ENCODE measurements at regions not wholly inside any gene's neighbourhood (a gene's known extent, or its start where the extent isn't known, plus 50 kb on each side); places are given as distances from the start of the nearest gene placed in this dataset.

DNA sequence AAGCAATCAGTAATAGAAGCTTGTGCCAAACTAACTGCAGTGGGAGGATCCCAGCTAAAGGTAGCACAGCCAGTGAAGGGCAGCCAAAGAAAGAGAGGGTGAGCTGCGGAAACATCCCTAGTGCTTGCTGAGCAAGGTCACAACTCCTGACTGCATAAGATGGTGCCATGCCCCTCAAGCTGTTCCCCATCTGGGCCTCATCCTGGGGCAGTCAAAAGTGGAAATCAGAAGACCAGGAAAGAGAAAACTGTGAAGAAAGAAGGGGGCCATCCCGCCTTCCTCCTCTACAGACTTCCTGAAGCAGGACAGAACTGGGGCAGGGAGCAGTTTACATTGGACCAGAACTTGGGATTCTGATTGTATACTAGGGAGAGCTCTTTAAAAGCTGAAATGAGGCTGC is 159.2 kb downstream of the TNFSF13B start:
- no peak overlapping the region for H3K4me3 ChIP-seq (ENCODE audit: low read length)
- H3K27me3 ChIP-seq (ENCODE audit: low read depth, low read length) = 0 out of 2 replicates have a peak, but pooled peaks cover 5% of the 10 kb centered on the region
- H4K20me1 ChIP-seq (ENCODE audit: insufficient read depth, low read length) = no peaks in the 10 kb centered on the region
- H3K36me3 ChIP-seq (replicated peaks; ENCODE audit: low read depth, low read length) = no peaks in the 10 kb centered on the region
- H3K27ac ChIP-seq (ENCODE audit: low read length) = no peak overlapping the region
- H2AFZ ChIP-seq (ENCODE audit: low read depth, low read length) = no peak overlapping the region
- H3K9ac ChIP-seq (ENCODE audit: low read length) = no peak overlapping the region
- no peaks in the 10 kb centered on the region for H3K79me2 ChIP-seq (ENCODE audit: low read length)
- no peak overlapping the region for H3K4me2 ChIP-seq (ENCODE audit: low read length)
- no peaks in the 10 kb centered on the region for H3K9me3 ChIP-seq (ENCODE audit: insufficient read depth, low read length)
- TF ChIP-seq EZH2phosphoT487 (IDR thresholded peaks at IDR 0.05; ENCODE audit: low read depth) = no peak
- TF ChIP-seq, protein P1, sequence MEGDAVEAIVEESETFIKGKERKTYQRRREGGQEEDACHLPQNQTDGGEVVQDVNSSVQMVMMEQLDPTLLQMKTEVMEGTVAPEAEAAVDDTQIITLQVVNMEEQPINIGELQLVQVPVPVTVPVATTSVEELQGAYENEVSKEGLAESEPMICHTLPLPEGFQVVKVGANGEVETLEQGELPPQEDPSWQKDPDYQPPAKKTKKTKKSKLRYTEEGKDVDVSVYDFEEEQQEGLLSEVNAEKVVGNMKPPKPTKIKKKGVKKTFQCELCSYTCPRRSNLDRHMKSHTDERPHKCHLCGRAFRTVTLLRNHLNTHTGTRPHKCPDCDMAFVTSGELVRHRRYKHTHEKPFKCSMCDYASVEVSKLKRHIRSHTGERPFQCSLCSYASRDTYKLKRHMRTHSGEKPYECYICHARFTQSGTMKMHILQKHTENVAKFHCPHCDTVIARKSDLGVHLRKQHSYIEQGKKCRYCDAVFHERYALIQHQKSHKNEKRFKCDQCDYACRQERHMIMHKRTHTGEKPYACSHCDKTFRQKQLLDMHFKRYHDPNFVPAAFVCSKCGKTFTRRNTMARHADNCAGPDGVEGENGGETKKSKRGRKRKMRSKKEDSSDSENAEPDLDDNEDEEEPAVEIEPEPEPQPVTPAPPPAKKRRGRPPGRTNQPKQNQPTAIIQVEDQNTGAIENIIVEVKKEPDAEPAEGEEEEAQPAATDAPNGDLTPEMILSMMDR (IDR thresholded peaks at IDR 0.05; ENCODE audit: low read depth, low read length) = no peak
- peaks cover 3% of the 10 kb centered on the region for H3K4me1 ChIP-seq (ENCODE audit: low read length)

DNA sequence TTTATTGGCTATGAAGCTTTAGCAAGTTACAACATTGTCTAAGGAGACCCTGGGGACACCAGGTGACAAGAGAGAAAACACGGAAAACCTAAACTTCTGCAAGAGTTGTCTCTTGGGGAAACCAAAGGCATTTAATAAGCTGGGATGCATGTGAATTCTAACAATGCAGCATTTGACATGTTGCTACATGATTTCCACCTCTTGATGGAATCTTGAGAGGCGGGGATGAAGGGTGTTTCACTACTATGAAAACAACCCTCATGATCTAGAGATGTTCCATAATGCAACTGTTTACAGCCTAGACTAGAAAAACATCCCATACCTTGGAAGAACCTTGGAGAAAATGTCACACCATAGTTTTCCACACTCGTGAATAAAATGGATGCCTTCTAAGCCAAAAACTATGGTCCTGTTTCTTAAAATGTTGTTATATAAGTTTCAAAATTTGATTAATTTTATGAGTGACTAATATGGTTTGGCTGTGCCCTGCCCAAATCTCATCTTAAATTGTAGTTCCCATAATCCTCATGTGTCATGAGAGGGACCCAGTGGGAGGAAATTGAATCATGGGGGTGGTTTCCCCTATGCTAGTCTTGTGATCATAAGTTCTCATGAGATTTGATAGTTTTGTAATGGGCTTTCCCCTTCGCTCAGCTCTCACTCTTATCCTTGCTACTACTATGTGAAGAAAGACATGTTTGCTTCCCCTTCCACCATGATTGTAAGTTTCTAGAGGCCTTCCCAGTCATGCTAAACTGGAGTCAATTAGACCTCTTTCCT is 164.6 kb downstream of the TNFSF13B start:
- no peaks in the 10 kb centered on the region for H3K9me3 ChIP-seq (ENCODE audit: insufficient read depth, low read length)
- H3K4me1 ChIP-seq (ENCODE audit: low read length) = no peaks in the 10 kb centered on the region
- TF ChIP-seq, protein P1 (IDR thresholded peaks at IDR 0.05; ENCODE audit: low read depth, low read length) = no peak
- TF ChIP-seq EZH2phosphoT487 (IDR thresholded peaks at IDR 0.05; ENCODE audit: low read depth) = no peak
- no peak overlapping the region for H3K9ac ChIP-seq (ENCODE audit: low read length)
- H2AFZ ChIP-seq (ENCODE audit: low read depth, low read length) = no peak overlapping the region
- H3K27ac ChIP-seq (ENCODE audit: low read length) = no peak overlapping the region
- H3K36me3 ChIP-seq (replicated peaks; ENCODE audit: low read depth, low read length) = no peaks in the 10 kb centered on the region
- H3K27me3 ChIP-seq (ENCODE audit: low read depth, low read length) = 0 out of 2 replicates have a peak, but pooled peaks cover 4% of the 10 kb centered on the region
- no peaks in the 10 kb centered on the region for H4K20me1 ChIP-seq (ENCODE audit: insufficient read depth, low read length)
- no peak overlapping the region for H3K4me3 ChIP-seq (ENCODE audit: low read length)
- no peak overlapping the region for H3K4me2 ChIP-seq (ENCODE audit: low read length)
- H3K79me2 ChIP-seq (ENCODE audit: low read length) = no peaks in the 10 kb centered on the region

DNA sequence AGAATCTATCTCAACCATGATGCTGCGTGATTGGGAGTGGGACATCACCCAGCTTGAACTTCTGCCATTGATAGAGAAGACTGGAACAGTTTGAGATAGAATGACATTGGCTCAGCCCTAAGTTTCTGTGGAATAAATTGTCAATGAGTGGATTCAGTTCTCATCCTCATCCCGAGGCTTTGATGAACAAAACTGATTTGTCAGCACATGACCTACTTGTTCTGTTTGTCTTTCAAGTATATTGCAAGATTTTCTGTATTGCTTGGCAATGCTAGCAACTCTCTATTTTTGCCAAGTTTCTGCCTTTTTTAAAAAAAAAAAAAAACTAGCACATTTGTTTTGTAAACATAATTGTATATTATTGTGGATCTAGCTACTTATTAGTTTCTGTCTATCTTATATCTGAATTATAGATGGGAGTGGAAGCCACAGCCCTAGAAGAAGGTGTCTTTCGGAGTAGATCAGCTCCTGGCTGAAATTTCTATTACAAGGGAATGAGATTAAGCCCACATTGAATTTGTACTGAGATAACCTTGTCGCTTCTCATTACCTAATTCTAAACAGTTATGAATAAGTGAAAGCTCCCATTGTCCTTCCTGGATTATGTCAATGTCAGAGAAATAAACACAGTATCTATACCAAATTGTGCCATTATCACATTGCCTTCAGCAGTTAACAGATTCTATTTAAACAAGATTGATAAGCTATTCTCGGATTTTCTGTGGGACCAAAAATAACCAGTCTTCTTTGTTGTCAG is 166.1 kb downstream of the TNFSF13B start:
- Histone ChIP-seq H3K27ac (ENCODE audit: low read length) (no peak overlapping the region), H4K20me1 (ENCODE audit: insufficient read depth, low read length) (no peaks in the 10 kb centered on the region), H3K9me3 (ENCODE audit: insufficient read depth, low read length) (no peaks in the 10 kb centered on the region), H3K4me1 (ENCODE audit: low read length) (no peaks in the 10 kb centered on the region), H3K4me3 (ENCODE audit: low read length) (no peak overlapping the region), H3K79me2 (ENCODE audit: low read length) (no peaks in the 10 kb centered on the region), H3K4me2 (ENCODE audit: low read length) (no peak overlapping the region), H3K27me3 (ENCODE audit: low read depth, low read length) (no peaks in the 10 kb centered on the region), H3K36me3 (replicated peaks; ENCODE audit: low read depth, low read length) (no peaks in the 10 kb centered on the region), H3K9ac (ENCODE audit: low read length) (no peak overlapping the region), H2AFZ (ENCODE audit: low read depth, low read length) (no peak overlapping the region)
- TF ChIP-seq, protein P1 (IDR thresholded peaks at IDR 0.05; ENCODE audit: low read depth, low read length) = no peak
- no peak for TF ChIP-seq EZH2phosphoT487 (IDR thresholded peaks at IDR 0.05; ENCODE audit: low read depth)

DNA sequence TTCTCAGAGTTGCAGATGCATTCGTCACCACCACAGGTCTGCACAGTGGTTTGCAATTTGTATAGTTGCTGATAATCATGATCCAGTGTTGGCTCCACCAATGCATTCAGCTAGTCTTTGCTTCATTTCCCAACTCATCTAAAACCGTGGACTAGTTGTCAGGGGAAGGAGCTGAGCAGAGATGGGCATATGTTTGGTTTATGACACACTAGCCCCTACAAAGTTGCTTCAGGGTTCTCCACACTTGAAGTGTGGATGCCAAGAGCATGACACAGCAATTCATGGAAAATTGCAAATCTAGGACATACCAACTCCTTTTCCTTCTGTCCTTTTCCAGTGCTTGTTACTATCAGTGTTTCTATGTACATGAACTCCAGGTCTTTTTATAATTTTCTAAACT is 168.0 kb downstream of the TNFSF13B start:
- Histone ChIP-seq H3K36me3 (replicated peaks; ENCODE audit: low read depth, low read length) (no peaks in the 10 kb centered on the region), H3K27ac (ENCODE audit: low read length) (no peak overlapping the region), H3K27me3 (ENCODE audit: low read depth, low read length) (no peaks in the 10 kb centered on the region), H3K9ac (ENCODE audit: low read length) (no peak overlapping the region), H3K9me3 (ENCODE audit: insufficient read depth, low read length) (no peaks in the 10 kb centered on the region), H3K79me2 (ENCODE audit: low read length) (no peaks in the 10 kb centered on the region), H3K4me1 (ENCODE audit: low read length) (no peaks in the 10 kb centered on the region), H3K4me2 (ENCODE audit: low read length) (no peak overlapping the region), H2AFZ (ENCODE audit: low read depth, low read length) (no peak overlapping the region), H4K20me1 (ENCODE audit: insufficient read depth, low read length) (no peaks in the 10 kb centered on the region), H3K4me3 (ENCODE audit: low read length) (no peak overlapping the region)
- no peak for TF ChIP-seq EZH2phosphoT487 (IDR thresholded peaks at IDR 0.05; ENCODE audit: low read depth)
- TF ChIP-seq, protein P1 (IDR thresholded peaks at IDR 0.05; ENCODE audit: low read depth, low read length) = no peak

Data from OCI-LY3 (cell line).